Stimulated activated CD4-positive, alpha-beta T cell treated with anti-CD3 and anti-CD28 coated beads, Interleukin-12 subunit alpha, Interleukin-12 subunit beta, amount 100 ng/mL, for 48 hours (primary cell): ENCODE measurements at regions not wholly inside any gene's neighbourhood (a gene's known extent, or its start where the extent isn't known, plus 50 kb on each side); places are given as distances from the start of the nearest gene placed in this dataset.

Experiments used
- DNase-seq, 3 donors: peaks; one replicate each; pipeline ENCODE4 v3.0.0-alpha.2; 2020; ENCODE audit warnings: low read depth in 2 of 3, low spot score in 1 of 3

DNA sequence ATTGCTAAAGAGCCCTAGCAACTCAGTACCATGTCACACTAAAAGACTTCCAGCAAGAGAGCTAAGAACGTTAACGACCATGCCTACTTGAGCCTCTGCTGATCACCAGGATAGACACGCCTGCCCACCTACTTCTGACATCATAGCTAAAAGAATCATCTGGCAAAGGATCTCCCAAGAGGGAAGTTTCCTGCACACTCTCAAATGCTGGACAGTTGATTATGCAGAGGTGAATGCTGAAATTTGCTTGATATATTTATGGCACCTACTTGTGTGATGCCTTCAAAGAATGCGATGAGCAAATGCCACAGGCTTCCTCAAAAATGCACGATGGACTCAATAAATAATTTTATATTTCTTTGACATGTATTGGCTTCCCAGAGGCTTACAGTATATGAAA, 113.6 kb downstream of the GALC start:
- DNase-seq = no peak

DNA sequence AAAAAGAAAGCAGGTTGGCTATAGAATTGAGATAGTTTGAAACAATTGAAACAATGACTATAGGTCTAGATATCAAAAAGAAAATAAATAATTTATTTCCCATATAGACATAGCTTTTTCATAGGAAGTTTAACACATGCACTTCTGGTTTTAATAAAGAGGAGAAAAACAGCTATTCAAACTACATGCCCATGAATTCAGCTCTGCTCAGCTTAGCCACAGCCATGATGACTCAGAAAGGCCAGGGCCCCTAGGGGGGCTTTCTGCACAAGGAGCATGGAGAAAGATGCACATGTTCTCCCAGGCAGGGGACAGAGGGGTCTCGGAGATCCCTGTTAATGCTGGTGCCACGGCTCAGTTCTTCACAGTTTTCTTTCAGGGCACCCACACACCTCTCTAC, 114.0 kb downstream of the GALC start:
- DNase-seq = no peak

DNA sequence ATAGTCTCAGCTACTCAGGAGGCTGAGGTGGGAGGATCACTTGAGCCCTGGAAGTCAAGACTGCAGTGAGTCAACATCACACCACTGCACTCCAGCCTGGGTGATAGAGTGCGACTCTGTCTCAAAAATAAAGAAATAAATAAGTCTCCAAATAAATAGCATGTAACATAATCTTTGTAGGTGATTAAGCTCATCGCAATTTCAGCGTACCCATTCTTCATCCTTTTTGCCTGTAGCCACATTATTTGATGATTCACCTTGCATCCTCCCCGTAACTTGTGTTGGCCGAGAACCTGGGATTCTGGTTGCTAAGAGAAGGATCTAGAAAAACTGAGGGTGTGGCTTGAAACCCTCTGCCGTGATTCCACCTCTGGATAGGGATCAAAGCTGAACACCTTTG, 115.1 kb downstream of the GALC start:
- DNase-seq = no peak

DNA sequence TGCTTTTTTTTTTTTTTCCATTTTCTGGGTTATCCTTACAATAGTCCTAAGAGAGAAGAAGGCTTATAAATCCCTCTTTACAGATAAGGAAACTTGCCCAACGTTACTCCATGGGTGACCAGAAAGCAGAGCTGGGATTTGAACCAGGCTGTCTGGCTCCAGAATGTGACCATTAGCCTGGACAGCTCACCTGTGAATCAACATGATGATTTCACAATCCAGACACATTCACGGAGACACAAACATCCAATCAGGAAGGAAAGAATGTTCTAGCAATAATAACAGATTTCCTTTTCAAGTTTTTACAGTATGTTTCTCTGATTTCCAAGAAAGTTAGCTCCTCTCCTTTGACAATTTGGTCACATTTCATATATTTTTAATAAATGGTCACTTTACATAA, 118.3 kb downstream of the GALC start:
- no peak for DNase-seq

DNA sequence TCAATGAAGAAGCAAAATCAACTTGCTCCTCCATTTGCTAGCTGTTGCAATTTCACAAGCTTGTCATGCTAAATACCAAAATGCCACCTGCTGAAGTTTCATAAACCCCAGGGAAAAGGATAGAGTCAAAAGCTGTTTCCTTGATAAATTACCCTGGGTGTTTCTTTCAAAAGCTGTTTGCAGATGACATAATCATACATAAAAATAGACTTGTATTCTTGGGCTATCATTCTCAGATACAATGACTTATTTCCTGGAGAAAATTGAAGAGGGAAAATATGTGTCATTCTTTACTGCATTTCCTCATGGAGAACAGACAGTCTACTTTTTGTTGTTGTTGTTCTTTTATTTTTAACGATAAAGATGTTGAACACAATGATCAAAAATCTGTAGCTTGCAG, 119.2 kb downstream of the GALC start:
- DNase-seq = no peak

DNA sequence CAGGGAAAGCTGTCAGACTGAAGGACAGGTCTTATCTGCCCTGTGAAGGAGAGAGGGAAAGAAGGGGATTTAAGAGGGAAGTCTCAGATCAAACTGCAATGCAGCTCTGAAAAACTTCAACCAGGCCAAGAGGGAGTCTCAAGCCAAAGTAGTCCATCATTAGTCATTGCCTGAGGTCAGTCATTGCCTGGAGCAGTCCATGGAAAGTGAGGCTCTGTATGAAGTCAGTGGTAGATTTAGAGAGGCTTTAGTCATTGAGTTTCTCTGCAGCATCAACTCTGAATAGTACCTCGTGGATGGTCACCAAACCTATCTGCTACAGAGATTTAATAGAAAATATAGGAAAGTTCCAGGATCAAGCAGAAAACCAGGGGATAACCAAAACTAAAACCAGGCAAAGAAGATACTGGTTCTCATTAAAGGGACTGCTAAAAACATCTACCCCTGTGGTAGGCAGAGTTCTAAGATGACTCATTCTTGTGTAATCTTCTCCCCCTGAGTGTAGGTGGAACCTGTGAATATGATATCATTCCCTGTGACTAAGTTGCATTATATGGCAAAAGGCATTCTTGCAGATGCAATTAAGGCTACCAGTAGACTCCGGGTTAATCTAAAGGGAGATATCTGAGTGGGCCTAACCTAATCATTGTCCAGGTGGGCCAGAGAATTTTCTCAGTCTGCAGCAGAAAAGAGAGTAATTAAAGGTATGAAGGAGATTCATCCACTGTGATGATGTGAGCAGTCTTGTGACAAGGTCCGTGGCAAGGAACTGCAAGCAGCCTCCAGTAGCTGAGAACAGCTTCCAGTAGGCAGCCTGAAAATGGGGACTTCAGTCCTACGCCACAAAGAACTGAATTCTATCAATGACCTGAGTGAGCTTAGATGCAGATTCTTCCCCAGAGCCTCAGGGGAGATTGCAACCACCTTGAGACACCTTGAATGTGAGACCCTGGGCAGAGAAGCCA, 123.1 kb downstream of the GALC start:
- peak in 1 of 3 donors; percentile 1 for DNase-seq

DNA sequence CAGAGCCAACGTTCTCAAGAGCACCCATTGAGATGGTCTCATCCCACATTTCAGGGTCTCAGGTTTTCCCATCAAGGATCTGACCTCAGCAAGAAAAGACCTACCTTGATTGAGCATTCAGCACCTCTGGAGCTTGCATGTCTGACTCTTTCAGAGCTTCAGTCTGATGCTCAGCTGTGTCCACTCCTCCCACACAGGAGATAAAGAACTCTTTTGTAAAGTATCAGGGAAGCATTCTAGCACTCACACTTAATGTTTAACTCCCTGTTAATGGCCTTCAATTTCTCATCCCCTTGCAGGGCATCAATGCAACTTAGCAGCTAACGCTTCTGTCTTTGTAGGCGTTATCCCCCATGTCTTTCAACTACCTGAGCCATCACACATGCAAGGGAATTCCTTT, 124.1 kb downstream of the GALC start:
- DNase-seq = no peak

DNA sequence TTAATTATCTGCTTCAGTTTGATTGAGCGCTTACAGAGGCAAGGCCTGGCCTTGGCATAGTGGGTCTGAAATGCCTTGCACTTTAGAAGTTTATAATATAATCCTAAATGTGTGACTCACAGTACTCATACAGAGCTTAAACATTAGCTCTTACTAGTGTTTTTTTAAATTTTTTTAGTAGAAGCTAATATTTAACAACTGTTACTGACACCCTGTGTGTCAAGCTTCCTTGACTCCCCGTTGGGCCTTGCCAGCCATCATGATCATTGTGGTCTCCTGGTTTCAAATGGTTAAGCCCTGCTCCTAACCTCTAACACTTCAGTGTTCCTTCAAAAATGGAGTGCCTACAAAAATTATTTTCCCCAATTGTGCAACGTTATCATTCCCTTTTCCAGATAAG, 126.9 kb downstream of the GALC start:
- no peak for DNase-seq

DNA sequence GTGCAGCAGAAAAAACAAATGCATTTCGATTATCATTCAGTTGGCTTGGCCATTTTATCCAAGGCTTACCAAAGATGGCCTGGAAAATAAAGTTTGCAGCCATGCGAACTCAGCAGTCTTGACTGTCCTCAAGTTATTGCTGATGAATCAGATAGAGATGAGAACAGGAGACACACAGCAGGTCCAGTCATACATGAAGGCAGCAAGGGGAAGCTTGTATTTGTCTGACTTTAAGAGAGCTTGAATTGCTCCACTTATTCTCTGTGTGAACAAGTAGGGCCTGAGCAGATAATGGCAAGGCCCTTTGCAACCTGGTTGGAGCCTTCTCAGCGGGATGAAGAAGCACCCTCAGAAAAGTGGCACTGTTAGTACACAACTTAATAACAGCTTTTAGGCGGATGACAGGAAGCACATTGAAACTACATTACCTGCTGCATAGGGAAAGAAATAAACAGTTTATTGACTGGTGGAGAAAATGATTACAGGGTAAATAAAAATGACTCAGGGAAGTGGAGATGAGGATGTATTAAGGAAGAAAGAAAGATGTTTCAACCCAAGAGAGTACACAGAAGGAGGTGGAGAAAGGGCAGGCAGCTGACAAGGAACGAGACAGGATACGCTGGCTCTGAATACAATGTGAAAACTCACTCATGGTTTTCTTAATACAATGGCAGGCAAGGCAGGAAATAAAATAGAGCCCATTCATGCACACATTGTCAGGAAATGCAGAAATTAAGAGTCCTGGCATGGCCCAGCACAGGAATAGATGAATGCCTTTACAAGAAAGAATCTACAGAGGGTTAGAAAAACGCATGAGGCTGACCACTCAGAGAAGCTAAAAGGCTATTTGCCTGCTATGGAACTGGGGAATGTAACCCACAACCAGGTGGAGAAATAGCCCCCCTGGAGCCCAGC, 128.4 kb downstream of the GALC start:
- no peak for DNase-seq

DNA sequence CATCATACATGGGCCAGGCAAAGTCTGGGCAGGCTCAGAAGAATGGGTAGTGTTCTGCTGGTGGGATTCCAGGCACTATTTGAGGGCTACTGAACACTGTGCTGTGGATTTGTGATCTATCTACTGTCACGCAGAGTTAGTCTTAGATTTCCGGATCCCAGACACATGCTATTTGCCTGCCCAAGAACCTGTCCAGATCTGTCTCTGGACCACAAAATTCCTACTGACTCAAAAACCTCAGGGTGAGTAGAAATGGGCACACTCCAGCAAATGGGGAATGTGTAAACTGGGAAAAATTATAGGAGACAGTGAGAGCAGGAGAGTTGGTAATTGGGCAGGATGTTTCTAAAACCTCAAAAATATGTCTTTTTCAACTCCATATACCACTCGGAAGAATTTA, 129.9 kb downstream of the GALC start:
- no peak for DNase-seq

DNA sequence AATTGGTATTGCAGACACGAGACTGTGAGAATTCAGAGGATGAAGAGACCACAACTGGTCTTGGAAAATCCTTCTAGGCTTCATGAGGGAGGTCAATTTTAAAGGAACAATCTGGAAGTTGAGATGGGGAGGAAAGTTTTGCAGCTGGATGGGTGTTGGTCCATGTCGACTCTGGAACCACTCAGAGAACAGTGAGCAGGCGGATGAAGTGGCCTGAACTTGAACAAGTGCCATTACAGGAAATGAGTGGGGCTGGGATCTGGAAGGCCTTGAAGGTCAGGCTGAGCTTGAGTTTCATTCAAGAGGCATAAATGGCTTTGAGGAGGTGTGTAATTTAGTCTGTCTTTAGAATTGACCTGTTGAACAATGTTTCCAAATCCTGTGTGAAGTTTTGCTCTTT, 140.9 kb downstream of the GALC start:
- no peak for DNase-seq

DNA sequence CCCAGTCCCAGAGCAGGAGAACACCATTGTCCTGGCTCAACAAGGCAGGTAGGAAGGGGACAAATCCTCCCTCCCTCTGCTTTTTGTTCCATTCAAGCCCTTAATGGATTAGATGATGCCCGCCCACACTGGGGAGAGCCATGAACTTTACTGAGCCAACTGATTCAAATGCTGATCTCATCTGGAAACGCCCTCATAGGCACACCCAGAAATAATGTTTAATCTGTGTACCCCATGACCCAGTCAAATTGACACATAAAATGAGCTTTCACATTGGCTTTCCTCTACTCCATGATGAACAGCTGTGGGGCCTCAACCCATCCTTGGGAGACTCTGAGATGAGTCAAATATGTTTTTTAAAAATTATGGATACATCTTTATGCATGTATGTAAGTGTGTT, 141.8 kb downstream of the GALC start:
- no peak for DNase-seq

DNA sequence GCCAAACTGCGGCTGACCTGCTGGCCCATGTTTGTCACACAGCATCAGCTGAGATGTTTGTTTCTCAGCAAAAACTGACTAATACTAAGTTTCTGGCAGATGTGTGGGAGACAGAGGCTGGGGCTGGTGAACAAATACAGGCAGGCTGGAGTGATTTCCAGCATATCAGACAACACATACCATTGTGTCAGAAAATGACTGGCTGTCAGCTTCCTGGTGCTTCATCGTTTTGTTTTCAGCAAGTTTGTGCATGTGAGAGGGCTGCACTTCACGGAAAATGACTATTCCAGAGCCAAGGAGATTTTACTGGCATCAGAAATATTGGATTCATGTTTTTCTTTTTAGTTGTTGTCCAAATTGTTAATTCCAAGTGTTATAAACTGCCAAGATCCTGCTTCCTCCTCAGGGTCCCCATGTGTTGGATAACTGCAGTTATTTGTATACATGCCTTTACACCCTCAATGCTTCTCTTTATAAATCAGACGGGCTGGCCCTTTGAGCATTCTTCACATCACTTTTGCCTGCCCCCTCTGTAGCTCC, 145.7 kb downstream of the GALC start:
- no peak for DNase-seq

DNA sequence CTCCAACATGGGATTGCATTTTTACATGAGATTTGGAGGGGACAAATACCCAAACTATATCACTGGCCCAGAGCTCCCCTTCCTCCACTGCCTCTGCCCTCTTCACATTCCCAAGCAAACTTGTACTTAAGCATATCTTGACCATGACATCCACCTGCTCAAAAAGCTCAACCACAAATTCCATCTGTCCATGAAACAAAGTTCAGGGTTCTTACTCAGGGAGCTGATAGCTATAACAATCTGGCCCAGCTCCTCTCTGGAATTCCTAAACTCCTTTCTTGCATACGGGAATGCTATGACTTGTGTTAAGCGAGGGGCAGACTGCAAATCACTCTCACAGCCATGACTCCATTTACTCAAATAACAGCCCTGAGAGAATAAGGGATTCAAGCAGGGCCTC, 152.1 kb downstream of the GALC start:
- DNase-seq = no peak

DNA sequence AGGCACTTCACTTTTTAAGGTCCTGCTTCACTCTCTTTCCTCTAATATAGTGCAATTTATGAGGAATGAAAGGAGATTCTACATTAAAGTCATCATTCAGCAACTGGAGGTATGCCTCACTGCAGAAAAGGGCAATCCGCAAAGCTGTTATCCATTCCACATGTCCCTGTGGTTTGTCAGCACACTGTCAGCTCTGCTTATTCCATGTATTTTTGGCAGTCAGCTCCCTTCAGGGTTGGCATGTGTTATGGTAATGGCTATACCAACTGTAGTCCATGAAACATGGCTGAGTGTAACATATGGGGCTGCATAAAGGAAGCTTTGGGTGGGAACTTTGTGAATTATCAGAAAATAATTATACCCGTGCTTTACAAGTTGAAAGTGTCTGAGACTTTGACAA, 154.1 kb downstream of the GALC start:
- DNase-seq = no peak

DNA sequence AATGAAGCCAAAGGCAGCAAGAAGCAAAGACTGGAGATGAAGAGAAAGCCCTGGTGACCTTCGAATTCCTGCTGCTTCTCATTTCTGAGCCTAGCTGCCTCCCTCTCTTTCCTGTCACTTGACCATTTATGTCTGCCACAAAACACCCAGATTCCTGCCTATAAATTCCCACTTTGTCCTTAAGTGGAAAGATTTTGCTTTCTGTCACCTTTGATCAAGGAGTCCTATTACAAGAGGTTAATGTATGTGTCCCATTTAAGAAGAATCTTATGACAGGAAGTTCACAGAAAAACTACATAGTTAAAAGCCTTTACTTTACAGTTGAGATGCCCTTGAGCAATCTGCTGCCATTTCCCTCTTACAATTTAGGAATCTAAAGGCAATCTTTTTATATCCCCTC, 155.7 kb downstream of the GALC start:
- DNase-seq = no peak

DNA sequence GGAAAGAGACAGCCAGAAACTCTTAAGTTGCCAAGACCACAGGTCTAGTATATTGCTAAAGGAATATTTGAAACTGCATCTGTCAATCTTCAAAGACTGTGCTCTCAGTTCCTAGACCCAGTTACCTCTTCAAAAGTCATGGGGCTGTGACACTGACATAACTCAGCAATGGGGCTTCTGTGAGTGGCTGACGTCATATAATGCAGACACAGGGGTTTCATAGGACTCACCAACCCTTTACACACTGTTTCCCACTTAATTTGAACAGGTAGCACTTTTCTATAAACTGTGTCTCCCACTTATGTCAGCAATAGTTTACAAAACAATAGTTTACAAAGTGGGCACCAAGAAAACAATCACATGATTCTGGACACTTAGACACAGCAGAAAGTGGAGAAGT, 158.4 kb downstream of the GALC start:
- DNase-seq = no peak

DNA sequence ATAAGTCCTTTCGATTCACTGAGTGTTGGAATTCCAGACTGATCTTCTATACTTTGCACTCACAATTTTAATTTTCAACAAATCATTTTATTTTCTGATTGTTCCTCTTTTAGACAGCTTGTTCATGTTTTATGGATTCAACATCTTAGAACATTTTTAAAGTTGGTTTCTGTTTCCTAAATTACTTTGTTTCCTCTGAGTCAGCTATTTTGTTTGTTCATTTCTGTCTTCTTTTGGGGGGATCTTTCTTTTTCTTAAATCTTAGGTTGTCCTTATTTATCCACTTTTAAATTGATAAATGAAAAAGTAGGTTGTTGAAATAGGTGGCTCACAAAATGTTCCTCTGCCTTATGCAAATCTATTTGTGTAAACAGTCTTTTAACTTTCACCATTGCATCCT, 160.0 kb downstream of the GALC start:
- DNase-seq = no peak

DNA sequence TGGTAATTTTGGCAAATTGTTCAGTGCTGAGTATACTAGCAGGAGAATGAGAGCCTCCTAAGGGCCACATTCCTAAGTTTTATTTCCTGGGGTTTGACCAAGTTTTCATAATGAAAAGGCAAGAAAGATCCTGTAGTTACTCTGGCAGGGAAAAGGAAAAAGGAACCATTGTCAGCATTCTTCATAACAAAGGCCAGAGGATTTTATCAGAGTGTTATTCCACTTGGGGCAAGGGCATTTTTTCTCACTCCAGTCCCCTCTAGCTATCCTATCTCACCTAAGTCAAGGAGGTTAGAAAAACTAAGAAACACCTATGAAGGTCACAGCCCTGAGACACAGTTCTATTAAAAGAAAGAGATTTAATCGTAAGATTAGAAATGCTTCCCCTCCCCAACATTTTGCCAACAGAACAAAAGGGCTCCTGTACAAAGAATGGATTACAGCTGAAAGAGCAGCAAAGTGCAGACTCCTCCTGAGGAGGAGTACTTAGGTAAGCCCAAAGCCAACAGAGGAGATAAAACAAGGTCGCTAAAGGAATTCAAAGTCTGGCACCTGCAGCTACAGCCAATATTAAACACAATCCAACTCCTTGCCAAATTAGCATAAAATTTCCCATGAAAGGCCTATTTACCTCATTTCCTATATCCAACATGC, 162.4 kb downstream of the GALC start:
- no peak for DNase-seq

DNA sequence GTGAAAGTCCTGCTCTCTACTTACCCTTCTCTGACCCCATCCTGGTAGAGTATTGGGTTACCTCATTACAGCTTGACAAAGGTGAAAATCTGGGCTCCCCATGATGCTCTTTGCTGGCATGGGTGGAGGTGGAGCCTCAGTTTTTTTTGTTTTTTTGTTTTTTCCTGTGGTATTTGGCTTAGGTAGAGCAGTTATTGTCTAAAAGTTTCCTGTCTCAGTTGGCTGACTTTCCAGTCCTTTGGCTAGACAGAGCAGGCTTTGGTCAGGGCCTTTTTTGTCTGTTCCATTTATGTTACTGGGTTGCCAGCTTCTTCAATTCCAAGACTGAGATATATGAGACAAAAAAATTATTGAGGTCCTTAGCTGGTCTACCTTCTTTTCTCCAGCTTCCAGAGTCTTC, 163.4 kb downstream of the GALC start:
- DNase-seq = no peak

DNA sequence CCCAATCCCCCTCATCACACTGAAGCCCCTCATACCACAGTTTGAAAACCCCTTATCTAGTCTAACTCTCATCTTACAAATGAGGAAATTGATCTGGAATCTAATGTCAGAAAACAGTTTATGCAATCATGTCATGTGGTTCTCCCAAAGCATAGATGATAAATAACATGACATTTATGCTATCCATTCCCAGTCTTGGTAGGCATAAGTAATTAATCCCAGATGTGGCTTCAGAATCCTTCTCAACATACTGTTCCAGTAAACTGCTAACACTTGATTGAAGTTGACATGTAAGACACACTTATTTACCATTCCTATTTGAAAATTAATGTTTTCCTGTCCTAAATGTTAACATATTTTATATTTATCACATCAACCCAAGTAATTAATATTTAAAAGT, 168.7 kb downstream of the GALC start:
- no peak for DNase-seq
